ENCODE measurements at regions not wholly inside any gene's neighbourhood (a gene's known extent, or its start where the extent isn't known, plus 50 kb on each side); places are given as distances from the start of the nearest gene placed in this dataset.

- no peak for TF ChIP-seq CTCF (IDR thresholded peaks at IDR 0.05; ENCODE audit: insufficient read depth, low read length, poor library complexity, severe bottlenecking)
- no peak for TF ChIP-seq EZH2phosphoT487 (conservative IDR thresholded peaks at IDR 0.05; ENCODE audit: low read length)
Observed at GRCh38 chr10:121307411-121307980, 290.7 kb downstream of the FGFR2 start.
